Memory B cell (primary cell): ENCODE measurements at regions not wholly inside any gene's neighbourhood (a gene's known extent, or its start where the extent isn't known, plus 50 kb on each side); places are given as distances from the start of the nearest gene placed in this dataset.
"Not testable (repeated sequence)": the region's sequence is repeated elsewhere in the genome, so short reads cannot be mapped to it uniquely, and the experiment has no call there.

ENCODE experiments used
- ATAC-seq: fragments of 150-1000 bp; cut with Tn5 transposase; 2 replicates; pipeline ENCODE4 v1.10.0; 2021; ENCODE audit warnings: low read depth, mild to moderate bottlenecking, moderate library complexity
- DNase-seq, 2 donors: peaks; one replicate each; pipeline ENCODE4 v3.0.0; 2022; ENCODE audit warnings: low spot score in 2 of 2
- H3K27ac Mint-ChIP-seq: one replicate; pipeline ENCODE4 v1.8.0; 2022; ENCODE audit warnings: mild to moderate bottlenecking, moderate library complexity, mixed read lengths
- H3K27me3 Mint-ChIP-seq: one replicate; pipeline ENCODE4 v1.8.0; 2022; ENCODE audit warnings: mixed read lengths
- H3K36me3 Mint-ChIP-seq: one replicate; pipeline ENCODE4 v1.8.0; 2022; ENCODE audit warnings: mild to moderate bottlenecking, mixed read lengths
- H3K4me1 Mint-ChIP-seq: one replicate; pipeline ENCODE4 v1.8.0; 2022; ENCODE audit warnings: mixed read lengths
- H3K4me3 Mint-ChIP-seq: one replicate; pipeline ENCODE4 v1.8.0; 2022; ENCODE audit warnings: mild to moderate bottlenecking, moderate library complexity, mixed read lengths
- H3K9me3 Mint-ChIP-seq: one replicate; pipeline ENCODE4 v1.8.0; 2022; ENCODE audit warnings: mixed read lengths

GRCh38 chr13:107961849-107962608 lies 253.3 kb downstream of the LIG4 start:
- Mint-ChIP-seq H3K36me3 (no peaks in the 10 kb centered on the region), H3K4me1 (no peaks in the 10 kb centered on the region)
- ATAC-seq = no peak

DNA sequence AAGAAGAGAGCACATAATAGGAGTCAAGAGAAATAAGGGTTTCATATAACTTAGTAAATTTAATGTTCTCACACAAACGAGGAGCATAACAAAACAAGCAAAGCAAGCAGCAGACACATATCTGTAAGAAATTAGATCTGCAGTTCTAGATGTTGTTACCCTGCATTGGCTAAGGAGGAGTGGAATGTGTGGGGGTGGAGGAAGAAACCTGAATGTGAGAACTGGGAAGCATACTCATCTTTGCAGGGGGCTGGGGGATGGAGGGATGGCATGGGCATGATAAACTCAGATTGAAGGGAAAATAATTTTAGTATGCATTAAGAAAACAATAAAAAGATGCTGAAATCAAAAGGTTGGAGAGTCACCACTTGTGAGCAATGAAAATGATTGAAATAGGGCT lies 255.0 kb downstream of the LIG4 start:
- H3K27me3 Mint-ChIP-seq = no peaks in the 10 kb centered on the region
- no peak overlapping the region for H3K27ac Mint-ChIP-seq
- no peaks in the 10 kb centered on the region for H3K36me3 Mint-ChIP-seq
- DNase-seq (no peak), ATAC-seq (no peak)
- H3K4me1 Mint-ChIP-seq = no peaks in the 10 kb centered on the region
- H3K4me3 Mint-ChIP-seq = no peak overlapping the region
- peaks cover 4% of the 10 kb centered on the region for H3K9me3 Mint-ChIP-seq

More at GRCh38 chr13:107961849-107962608, 253.3 kb downstream of the LIG4 start:
- H3K4me3 Mint-ChIP-seq = no peak overlapping the region
- peaks cover 4% of the 10 kb centered on the region for H3K9me3 Mint-ChIP-seq
- no peaks in the 10 kb centered on the region for H3K27me3 Mint-ChIP-seq
- no peak overlapping the region for H3K27ac Mint-ChIP-seq
- DNase-seq = no peak

- H3K27ac Mint-ChIP-seq = no peak overlapping the region
- peaks cover 5% of the 10 kb centered on the region for H3K9me3 Mint-ChIP-seq
- no peaks in the 10 kb centered on the region for H3K4me1 Mint-ChIP-seq
- DNase-seq (no peak), ATAC-seq (no peak)
- no peaks in the 10 kb centered on the region for H3K36me3 Mint-ChIP-seq
- no peaks in the 10 kb centered on the region for H3K27me3 Mint-ChIP-seq
- H3K4me3 Mint-ChIP-seq = no peak overlapping the region
Observed at GRCh38 chr13:107956889-107957288, 258.4 kb downstream of the LIG4 start.

DNA sequence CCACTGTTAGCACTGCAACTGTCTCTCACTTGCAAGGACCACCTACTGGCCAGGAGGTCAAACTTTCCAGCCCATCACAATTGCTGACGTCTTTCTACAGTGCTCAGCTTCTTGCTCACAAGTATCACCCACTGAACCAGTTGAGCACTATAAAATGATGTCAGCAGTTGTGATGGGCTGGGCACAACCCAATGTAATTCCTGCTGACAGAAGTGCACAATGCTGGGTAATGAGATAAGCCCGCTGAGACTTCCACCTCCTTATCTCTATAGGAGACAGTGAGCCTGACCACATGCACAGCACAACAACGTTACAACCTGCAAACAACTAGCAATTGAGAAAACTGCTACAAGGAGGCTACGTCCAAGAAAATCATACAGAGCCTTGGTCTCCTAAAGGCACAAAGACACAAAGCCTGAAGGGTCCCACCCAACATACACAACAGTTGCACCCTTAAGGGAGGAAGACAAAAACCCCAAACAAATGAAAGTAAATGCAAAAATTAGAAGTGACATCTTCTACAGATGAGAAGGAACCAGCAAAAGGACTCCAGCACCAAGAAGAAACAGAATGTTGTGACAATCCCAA lies 273.2 kb downstream of the LIG4 start:
- Mint-ChIP-seq H3K9me3 (peaks cover 6% of the 10 kb centered on the region), H3K36me3 (no peaks in the 10 kb centered on the region), H3K4me1 (no peaks in the 10 kb centered on the region), H3K4me3 (no peak overlapping the region), H3K27ac (no peak overlapping the region), H3K27me3 (no peaks in the 10 kb centered on the region)
- ATAC-seq (no peak), DNase-seq (no peak)

DNA sequence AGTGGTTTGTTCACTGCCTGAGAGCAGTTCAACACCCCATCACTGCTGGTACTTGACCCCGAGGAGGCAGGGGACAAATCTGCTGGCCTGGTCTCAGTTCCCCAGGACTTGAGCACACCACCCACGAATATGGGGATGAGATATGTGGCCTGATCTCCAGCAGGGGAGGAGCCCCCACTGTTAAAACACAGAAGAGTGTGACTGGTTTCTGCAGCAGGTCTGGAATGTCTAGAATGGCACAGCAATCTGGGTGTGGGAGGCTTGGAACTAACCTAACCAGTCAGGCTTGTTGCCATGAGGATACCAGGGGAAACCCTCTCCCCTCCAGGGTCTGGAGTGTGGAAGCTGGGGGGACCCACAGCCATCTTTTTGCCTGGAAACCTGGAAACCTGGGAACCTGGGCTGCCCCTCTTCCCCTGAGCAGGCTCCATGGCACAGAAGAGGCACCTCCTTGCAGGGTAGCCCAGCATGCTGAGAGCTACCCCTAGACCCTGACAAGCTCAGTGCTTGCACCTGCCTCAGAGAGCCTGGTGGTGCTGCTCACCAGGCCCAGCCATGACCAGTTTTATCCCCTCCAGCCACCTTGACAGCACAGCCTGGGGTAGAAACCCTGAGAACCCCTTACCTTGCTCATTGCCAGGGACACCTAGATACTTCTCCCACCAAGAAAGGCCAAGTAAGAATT lies 273.8 kb downstream of the LIG4 start:
- Mint-ChIP-seq H3K9me3 (peaks cover 5% of the 10 kb centered on the region), H3K4me1 (no peaks in the 10 kb centered on the region), H3K36me3 (no peaks in the 10 kb centered on the region), H3K27ac (no peak overlapping the region), H3K27me3 (no peaks in the 10 kb centered on the region), H3K4me3 (no peak overlapping the region)
- DNase-seq (no peak), ATAC-seq (no peak)

- Mint-ChIP-seq H3K27ac (no peak overlapping the region), H3K9me3 (peaks cover 5% of the 10 kb centered on the region), H3K4me1 (no peaks in the 10 kb centered on the region), H3K27me3 (no peaks in the 10 kb centered on the region), H3K4me3 (no peak overlapping the region), H3K36me3 (no peaks in the 10 kb centered on the region)
- ATAC-seq (no peak), DNase-seq (no peak)
Observed at GRCh38 chr13:107937848-107938247, 277.5 kb downstream of the LIG4 start.

- DNase-seq (no peak), ATAC-seq (no peak)
- Mint-ChIP-seq H3K4me1 (no peaks in the 10 kb centered on the region), H3K4me3 (no peak overlapping the region), H3K9me3 (peaks cover 4% of the 10 kb centered on the region), H3K27ac (no peak overlapping the region), H3K36me3 (no peaks in the 10 kb centered on the region), H3K27me3 (no peaks in the 10 kb centered on the region)
Observed at GRCh38 chr13:107931056-107931455, 284.3 kb downstream of the LIG4 start.

- Mint-ChIP-seq H3K27ac (no peak overlapping the region), H3K9me3 (peaks cover 4% of the 10 kb centered on the region), H3K36me3 (no peaks in the 10 kb centered on the region), H3K4me3 (no peak overlapping the region), H3K27me3 (no peaks in the 10 kb centered on the region), H3K4me1 (no peaks in the 10 kb centered on the region)
- ATAC-seq (no peak), DNase-seq (no peak)
Observed at GRCh38 chr13:107928762-107929161, 286.6 kb downstream of the LIG4 start.

GRCh38 chr13:107927557-107927956 lies 287.8 kb downstream of the LIG4 start:
- Mint-ChIP-seq H3K36me3 (no peaks in the 10 kb centered on the region), H3K4me1 (no peaks in the 10 kb centered on the region), H3K27ac (no peak overlapping the region), H3K27me3 (no peaks in the 10 kb centered on the region), H3K4me3 (no peak overlapping the region), H3K9me3 (peaks cover 4% of the 10 kb centered on the region)
- ATAC-seq (no peak), DNase-seq (no peak)

DNA sequence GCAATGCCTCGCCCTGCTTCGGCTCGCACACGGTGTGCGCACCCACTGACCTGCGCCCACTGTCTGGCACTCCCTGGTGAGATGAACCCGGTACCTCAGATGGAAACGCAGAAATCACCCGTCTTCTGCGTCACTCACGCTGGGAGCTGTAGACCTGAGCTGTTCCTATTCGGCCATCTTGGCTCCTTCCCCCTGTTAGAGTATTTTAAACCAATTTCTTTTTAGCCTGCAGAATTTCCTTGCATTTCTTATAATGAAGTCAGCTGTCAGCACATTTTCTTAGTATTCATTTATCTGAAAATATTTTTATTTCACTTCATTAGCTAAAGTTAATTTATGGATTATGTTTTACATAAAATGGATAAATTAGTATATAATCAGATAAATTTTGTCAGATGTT lies 288.8 kb downstream of the LIG4 start:
- not testable (repeated sequence) for H3K9me3 Mint-ChIP-seq, H3K4me1 Mint-ChIP-seq, ATAC-seq, DNase-seq, H3K4me3 Mint-ChIP-seq, H3K27ac Mint-ChIP-seq, H3K36me3 Mint-ChIP-seq, H3K27me3 Mint-ChIP-seq

DNA sequence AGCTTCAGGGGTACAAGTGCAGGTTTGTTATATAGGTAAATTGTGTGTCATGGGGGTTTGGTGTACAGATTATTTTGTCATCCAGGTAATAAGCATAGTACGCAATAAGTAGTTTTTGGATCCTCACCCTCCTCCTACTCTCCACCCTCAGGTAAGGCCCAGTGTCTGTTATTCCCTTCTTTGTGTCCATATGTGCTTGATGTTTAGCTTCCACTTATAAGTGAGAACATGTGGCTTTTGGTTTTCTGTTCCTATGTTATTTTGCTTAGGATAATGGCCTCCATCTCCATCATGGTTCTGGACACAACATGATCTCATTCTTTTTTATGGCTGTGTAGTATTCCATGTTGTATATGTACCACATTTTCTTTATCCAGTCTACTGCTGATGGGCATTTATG lies 298.4 kb downstream of the LIG4 start:
- H3K4me3 Mint-ChIP-seq, H3K36me3 Mint-ChIP-seq, H3K9me3 Mint-ChIP-seq, H3K27me3 Mint-ChIP-seq, ATAC-seq, H3K27ac Mint-ChIP-seq, H3K4me1 Mint-ChIP-seq, DNase-seq: not testable (repeated sequence)

DNA sequence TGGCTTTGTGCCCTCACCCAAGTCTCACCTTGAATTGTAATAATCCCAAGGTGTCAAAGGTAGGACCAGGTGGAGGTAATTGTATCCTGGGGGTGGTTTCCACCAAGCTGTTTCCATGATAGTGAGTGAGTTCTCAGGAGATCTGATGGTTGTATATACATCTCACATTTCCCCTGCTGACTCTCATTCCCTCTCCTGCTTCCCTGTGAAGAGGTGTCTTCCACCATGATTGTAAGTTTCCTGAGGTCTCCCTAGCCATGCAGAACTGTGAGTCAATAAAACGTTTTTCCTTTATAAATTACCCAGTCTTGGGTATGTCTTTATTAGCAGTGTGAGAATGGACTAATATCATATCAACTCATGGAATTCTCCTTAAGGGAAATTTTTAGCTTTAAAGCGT lies 302.6 kb downstream of the LIG4 start:
- H3K4me3 Mint-ChIP-seq = no peak overlapping the region
- DNase-seq = no peak
- peaks cover 5% of the 10 kb centered on the region for H3K9me3 Mint-ChIP-seq
- no peaks in the 10 kb centered on the region for H3K36me3 Mint-ChIP-seq
- H3K4me1 Mint-ChIP-seq = no peaks in the 10 kb centered on the region
- no peak overlapping the region for H3K27ac Mint-ChIP-seq
- no peak for ATAC-seq
- H3K27me3 Mint-ChIP-seq = no peaks in the 10 kb centered on the region

- H3K4me3 Mint-ChIP-seq = no peak overlapping the region
- DNase-seq = no peak
- ATAC-seq = no peak
- no peak overlapping the region for H3K27ac Mint-ChIP-seq
- no peaks in the 10 kb centered on the region for H3K4me1 Mint-ChIP-seq
- peaks cover 2% of the 10 kb centered on the region for H3K9me3 Mint-ChIP-seq
- H3K27me3 Mint-ChIP-seq = no peaks in the 10 kb centered on the region
- H3K36me3 Mint-ChIP-seq = no peaks in the 10 kb centered on the region
Observed at GRCh38 chr13:107907065-107907805, 308.1 kb downstream of the LIG4 start.

- DNase-seq (no peak), ATAC-seq (no peak)
- peaks cover 2% of the 10 kb centered on the region for H3K9me3 Mint-ChIP-seq
- H3K4me3 Mint-ChIP-seq = no peak overlapping the region
- H3K27ac Mint-ChIP-seq = no peak overlapping the region
- no peaks in the 10 kb centered on the region for H3K4me1 Mint-ChIP-seq
- H3K27me3 Mint-ChIP-seq = no peaks in the 10 kb centered on the region
- no peaks in the 10 kb centered on the region for H3K36me3 Mint-ChIP-seq
Observed at GRCh38 chr13:107906131-107906530, 309.2 kb downstream of the LIG4 start.
